ENCODE measurements at regions not wholly inside any gene's neighbourhood (a gene's known extent, or its start where the extent isn't known, plus 50 kb on each side); places are given as distances from the start of the nearest gene placed in this dataset.
A peak's percentile ranks its signal among the peaks of the same experiment; 100 is the strongest.

- Mint-ChIP-seq H3K36me3 (no peaks in the 10 kb centered on the region), H3K27ac (no peak overlapping the region), H3K4me3 (peak overlapping the region; percentile 55), H3K9me3 (no peaks in the 10 kb centered on the region), H3K4me1 (ENCODE audit: unreplicated experiment) (peaks cover 18% of the 10 kb centered on the region), H3K27me3 (peaks cover 30% of the 10 kb centered on the region)
- no peak for DNase-seq (ENCODE audit: extremely low spot score, unreplicated experiment)
- peak; percentile 88 for TF ChIP-seq CTCF (conservative IDR thresholded peaks at IDR 0.05)
These were observed 52.7 kb upstream of the CTLA4 start for GRCh38 chr2:203814661-203815540.

GRCh38 chr2:203815541-203815898 is 52.1 kb upstream of the CTLA4 start:
- H3K36me3 Mint-ChIP-seq = no peaks in the 10 kb centered on the region

GRCh38 chr2:203817147-203817546 is 50.4 kb upstream of the CTLA4 start:
- Mint-ChIP-seq H3K27me3 (peaks cover 31% of the 10 kb centered on the region), H3K27ac (no peak overlapping the region), H3K9me3 (no peaks in the 10 kb centered on the region), H3K4me1 (ENCODE audit: unreplicated experiment) (peaks cover 13% of the 10 kb centered on the region), H3K36me3 (no peaks in the 10 kb centered on the region), H3K4me3 (no peak overlapping the region)
- no peak for DNase-seq (ENCODE audit: extremely low spot score, unreplicated experiment)
- TF ChIP-seq CTCF (conservative IDR thresholded peaks at IDR 0.05) = no peak

More at GRCh38 chr2:203815541-203815898, 52.1 kb upstream of the CTLA4 start:
- TF ChIP-seq CTCF (conservative IDR thresholded peaks at IDR 0.05) = peak; percentile 43
- H3K27ac Mint-ChIP-seq = no peak overlapping the region
- DNase-seq (ENCODE audit: extremely low spot score, unreplicated experiment) = no peak
- peaks cover 30% of the 10 kb centered on the region for H3K27me3 Mint-ChIP-seq
- no peak overlapping the region for H3K4me3 Mint-ChIP-seq
- H3K4me1 Mint-ChIP-seq (ENCODE audit: unreplicated experiment) = peaks cover 18% of the 10 kb centered on the region
- H3K9me3 Mint-ChIP-seq = no peaks in the 10 kb centered on the region
